ENCODE measurements at regions not wholly inside any gene's neighbourhood (a gene's known extent, or its start where the extent isn't known, plus 50 kb on each side); places are given as distances from the start of the nearest gene placed in this dataset.

DNA sequence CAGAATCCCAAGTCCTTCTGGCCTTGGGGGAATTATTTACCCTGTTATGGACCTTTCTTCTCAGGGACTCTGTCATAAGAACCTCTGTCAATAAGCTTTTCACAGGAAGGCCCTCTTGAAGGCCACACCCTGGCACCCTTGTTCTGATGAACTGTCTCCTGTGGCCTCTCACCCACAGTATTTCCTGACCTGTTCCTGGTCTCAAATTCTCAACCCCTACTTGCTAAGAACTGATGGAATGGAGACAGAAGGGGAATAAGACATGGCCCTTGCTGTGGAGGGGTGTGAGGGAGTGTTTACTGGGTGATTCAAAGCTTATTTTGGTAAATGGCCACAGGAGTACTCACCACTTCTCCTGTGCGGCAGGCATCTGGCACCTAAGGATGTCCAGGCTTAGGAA is 1082.9 kb downstream of the BCL11B start:
- H3K4me3 ChIP-seq (ENCODE audit: low read depth, low read length): no peak overlapping the region
- no peak for TF ChIP-seq CTCF (IDR thresholded peaks at IDR 0.05; ENCODE audit: insufficient read depth, low read length, missing control alignments)
- POLR2A ChIA-PET: no interaction called here
- no peak for DNase-seq (ENCODE audit: low read depth, low spot score)
- CTCF ChIA-PET: no interaction called here

GRCh38 chr14:98189511-98189910 is 1082.5 kb downstream of the BCL11B start:
- no peak for DNase-seq (ENCODE audit: low read depth, low spot score)
- TF ChIP-seq CTCF (IDR thresholded peaks at IDR 0.05; ENCODE audit: insufficient read depth, low read length, missing control alignments): no peak
- ChIA-PET POLR2A (no interaction called here), CTCF (no interaction called here)
- no peak overlapping the region for H3K4me3 ChIP-seq (ENCODE audit: low read depth, low read length)

GRCh38 chr14:98189944-98190343 is 1082.1 kb downstream of the BCL11B start:
- DNase-seq (ENCODE audit: low read depth, low spot score): no peak
- no peak overlapping the region for H3K4me3 ChIP-seq (ENCODE audit: low read depth, low read length)
- ChIA-PET CTCF (no interaction called here), POLR2A (no interaction called here)
- no peak for TF ChIP-seq CTCF (IDR thresholded peaks at IDR 0.05; ENCODE audit: insufficient read depth, low read length, missing control alignments)

- POLR2A ChIA-PET: no interaction called here
- no peak for DNase-seq (ENCODE audit: low read depth, low spot score)
- no peak for TF ChIP-seq CTCF (IDR thresholded peaks at IDR 0.05; ENCODE audit: insufficient read depth, low read length, missing control alignments)
- CTCF ChIA-PET: no interaction called here
- H3K4me3 ChIP-seq (ENCODE audit: low read depth, low read length): no peak overlapping the region
Measured at GRCh38 chr14:98192946-98193345, 1079.1 kb downstream of the BCL11B start.

- TF ChIP-seq CTCF (IDR thresholded peaks at IDR 0.05; ENCODE audit: insufficient read depth, low read length, missing control alignments): no peak
- DNase-seq (ENCODE audit: low read depth, low spot score): no peak
- ChIA-PET CTCF (no interaction called here), POLR2A (no interaction called here)
- no peak overlapping the region for H3K4me3 ChIP-seq (ENCODE audit: low read depth, low read length)
Measured at GRCh38 chr14:98194821-98195220, 1077.2 kb downstream of the BCL11B start.

- TF ChIP-seq CTCF (IDR thresholded peaks at IDR 0.05; ENCODE audit: insufficient read depth, low read length, missing control alignments): no peak
- H3K4me3 ChIP-seq (ENCODE audit: low read depth, low read length): no peak overlapping the region
- POLR2A ChIA-PET: no interaction called here
- no peak for DNase-seq (ENCODE audit: low read depth, low spot score)
- CTCF ChIA-PET: no interaction called here
Measured at GRCh38 chr14:98195256-98195655, 1076.7 kb downstream of the BCL11B start.

All from AG04449 (cell line).